ENCODE measurements at regions not wholly inside any gene's neighbourhood (a gene's known extent, or its start where the extent isn't known, plus 50 kb on each side); places are given as distances from the start of the nearest gene placed in this dataset.

DNA sequence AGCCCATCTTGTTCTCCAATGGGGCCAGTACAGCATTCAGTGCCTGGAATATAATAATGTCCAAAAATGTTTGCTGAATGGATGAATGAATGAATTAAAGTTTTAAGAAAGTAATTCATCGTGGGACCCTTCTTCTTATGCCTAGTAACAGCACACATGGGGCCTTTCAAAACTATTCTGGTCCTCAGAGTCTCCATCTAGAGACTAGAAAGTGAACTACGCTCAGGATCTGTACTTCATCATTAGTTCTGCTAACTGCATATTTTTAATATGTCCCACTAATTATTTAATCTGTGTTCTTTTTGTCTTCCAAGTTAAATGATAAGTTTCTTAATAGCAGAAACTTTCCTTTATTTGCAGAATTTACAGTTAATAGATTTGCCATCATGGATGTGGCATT lies 172.5 kb downstream of the SMAD2 start:
- no peak for DNase-seq (ENCODE audit: low read depth)

DNA sequence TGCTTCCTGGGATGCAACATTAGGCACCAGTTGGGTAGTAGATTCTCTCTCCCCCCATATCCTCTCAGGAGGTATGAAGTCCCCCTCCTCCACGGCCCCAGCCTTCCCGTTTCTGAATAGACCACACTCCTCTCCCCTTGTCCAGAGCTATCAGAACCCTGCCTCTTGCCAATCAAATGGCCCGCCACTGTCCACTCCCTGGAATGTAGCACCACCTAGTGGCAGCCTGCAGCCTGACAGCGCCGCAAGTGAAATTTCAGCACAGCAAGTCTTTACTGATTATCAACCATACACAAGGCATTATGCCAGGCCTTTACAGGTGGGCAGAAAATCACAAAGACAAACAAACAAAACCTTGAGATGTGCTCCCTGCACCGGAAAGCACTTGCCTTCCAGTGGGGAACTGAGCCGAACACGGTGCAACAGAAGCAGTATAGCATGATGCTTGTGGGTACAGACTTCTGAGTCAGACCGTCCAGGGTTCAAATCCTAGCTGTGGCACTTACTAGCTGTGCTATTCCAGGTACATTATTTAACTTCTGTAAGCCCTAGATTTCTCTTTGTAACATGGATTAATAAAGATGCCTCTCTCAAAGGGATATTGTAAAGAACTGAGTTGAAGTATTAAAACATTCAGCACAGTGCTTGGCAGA lies 174.0 kb downstream of the SMAD2 start:
- DNase-seq (ENCODE audit: low read depth), result peak; percentile 19

DNA sequence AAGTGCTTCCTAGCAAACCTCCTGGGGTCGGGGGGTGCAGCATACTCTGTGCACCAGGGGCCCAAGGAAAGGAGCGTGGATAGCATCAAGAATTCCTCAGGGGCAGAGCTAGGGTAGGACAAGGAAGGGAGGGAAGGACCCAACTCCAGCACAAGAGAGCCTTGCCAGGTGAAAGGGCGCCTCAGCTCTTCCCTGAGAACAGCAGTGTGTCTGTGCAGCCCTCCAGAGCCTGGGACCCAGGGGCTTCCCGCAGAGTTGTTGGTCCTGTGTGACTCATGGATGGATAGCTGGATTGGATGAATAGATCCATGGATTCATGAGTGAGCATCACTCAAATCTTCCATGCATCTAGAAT lies 175.4 kb downstream of the SMAD2 start:
- DNase-seq (ENCODE audit: low read depth), result no peak

DNA sequence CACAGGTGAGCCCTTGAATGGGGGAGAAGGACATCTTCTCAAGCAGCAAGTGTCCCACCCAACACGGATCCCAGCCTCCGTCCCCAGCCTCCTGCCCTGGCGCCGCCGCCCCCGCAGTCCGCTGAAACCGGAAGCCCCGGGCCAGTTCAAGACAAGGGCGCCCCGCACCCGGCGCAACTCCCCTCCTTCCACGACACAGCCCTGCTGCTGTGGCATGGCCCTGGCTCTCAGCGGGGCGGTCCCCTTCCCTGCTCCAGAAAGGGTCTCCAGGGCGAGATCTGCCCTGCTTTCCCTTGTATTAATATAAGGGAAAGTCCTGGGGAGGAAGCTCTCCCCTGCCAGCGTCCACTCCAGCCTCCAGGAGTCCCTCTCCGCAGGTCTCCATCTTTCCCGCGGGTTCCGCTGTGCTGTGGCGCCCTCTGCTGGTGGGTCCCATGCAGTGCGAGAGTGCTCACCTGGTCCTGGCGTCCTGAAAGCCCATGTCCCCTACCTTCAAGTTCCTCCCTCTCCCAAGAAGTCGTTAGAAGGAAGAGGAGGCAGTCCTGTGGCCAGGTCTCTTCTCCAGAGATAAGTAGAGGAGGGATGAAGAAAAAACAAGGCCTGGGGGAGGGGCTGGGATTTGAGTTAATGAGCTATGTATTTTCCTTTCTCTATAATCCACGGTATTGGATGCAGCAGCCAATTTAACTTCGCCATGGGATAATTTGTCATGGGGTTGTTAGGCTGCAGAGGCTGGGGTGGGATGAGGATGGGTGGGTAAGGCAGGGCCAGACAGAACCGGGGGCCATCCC lies 176.0 kb downstream of the SMAD2 start:
- peak; percentile 26 for DNase-seq (ENCODE audit: low read depth)

DNA sequence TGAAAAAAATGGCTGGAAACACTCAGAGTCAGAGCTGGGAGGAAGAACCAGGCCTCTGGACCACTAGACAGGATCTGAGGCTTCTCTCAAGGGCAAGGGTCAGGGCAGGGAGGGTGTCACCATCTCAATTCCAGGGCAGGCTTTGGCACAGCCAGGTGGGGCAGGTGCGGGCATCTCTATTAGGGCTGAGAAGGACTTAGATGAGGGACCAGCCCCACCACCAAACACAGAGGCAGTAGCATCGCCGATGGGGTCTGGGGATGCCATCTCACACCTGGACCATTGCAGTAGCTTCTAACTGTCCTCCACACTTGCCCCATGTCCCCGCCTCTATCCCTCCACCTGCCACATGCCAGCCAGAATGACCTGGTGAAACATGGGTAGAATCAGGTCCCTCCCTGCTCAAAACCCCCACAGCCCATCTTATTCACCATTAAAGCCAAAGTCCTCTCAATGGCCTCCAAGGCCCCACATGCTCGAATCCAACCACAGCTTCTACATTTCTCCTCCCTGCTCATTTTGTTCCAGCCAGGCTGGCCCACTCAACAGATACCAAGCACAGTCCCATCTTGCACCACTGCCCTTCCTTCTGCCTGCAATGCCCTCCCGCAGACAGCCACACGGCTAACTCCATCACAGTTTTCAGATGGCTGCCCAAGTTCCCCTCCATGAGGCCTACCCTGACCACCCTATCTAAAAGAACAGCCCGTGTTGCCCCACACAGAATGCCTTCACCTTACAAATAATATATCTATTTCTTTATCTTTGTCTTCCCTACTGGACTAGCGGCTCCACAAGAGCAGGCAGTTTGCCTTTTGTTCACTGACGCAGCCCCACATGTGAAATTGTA lies 177.4 kb downstream of the SMAD2 start:
- DNase-seq (ENCODE audit: low read depth), result no peak

DNA sequence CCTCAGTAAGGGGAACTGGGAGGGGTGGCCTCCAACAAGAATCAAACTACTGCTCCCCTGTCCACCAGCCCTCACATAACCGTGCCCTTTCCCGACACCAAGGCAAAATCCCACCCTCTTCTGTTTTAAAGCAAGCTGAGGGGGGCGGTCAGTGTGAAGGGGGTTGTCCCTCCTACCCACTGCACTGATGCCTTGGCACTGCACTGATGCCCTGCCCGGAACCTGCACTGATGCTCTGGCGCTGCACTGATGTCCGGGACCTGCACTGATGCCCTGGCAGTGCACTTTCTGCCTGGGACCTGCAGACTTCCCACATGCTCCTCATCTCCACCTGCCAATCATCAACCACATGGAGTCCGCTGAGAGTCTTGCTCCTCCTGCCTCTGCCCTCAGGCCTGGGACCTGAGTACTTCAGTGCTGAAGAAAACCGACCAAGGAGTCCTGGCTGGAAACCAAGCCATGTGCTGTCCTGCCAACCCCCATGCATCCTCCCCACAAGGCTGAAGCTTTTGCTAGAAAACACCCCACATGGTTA lies 179.5 kb downstream of the SMAD2 start:
- DNase-seq (ENCODE audit: low read depth), result no peak

DNA sequence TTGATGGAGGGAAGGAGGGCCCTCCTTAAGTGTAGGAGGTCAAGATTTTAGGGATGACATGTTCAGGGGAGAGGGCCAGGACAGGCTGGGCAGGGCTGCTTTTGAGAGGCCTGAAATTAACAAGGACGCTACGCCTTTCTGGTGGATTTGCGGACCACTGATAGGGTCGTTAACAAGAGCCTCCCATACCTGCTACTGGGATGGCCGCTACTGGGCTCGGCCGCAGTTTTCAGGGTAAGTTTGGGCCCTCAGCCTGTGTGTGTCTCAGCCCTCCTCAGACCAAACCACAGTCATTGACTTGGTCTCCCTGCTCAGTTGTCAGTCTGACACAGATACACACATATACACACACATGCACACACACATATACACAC lies 180.9 kb downstream of the SMAD2 start:
- no peak for DNase-seq (ENCODE audit: low read depth)

DNA sequence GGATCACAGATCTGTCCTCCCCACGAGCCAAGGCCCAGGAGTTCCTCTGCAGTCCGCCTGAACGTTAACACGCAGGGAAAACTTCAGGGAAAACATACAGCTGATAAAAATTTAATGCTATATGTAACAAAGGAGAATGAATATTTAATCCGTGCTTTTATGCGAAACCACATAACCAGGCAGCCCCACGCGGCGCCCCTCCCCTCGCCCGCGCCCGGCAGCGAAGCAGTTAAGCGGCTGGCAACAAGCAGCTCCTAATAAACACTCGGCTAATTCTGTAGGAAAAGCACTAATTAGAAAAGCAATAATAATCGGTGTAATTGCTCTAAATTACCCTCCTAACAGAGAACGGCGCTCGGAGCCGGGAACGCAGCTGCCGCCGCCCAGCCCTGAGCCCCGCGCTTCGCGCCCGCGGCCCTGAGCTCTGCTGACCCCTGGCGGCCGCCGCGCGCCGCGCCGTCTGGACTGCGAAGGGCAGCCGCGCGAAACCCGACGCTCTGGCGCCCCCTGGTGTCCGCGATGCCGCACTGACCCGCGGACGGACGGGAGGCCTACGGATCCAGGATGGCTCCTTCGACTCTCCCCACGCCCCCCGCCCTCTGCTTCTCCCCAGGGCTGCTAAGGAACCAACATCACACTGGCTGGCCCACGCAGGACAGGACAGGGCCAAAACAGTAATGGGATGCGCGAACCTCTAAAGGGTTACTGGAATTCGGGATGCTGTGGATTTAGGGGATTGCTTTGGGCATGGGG lies 181.4 kb downstream of the SMAD2 start:
- DNase-seq (ENCODE audit: low read depth), result peak; percentile 75

- DNase-seq (ENCODE audit: low read depth), result no peak
These were observed 182.2 kb downstream of the SMAD2 start for GRCh38 chr18:47748093-47748796.

- no peak for DNase-seq (ENCODE audit: low read depth)
These were observed 183.1 kb downstream of the SMAD2 start for GRCh38 chr18:47747260-47747795.

DNA sequence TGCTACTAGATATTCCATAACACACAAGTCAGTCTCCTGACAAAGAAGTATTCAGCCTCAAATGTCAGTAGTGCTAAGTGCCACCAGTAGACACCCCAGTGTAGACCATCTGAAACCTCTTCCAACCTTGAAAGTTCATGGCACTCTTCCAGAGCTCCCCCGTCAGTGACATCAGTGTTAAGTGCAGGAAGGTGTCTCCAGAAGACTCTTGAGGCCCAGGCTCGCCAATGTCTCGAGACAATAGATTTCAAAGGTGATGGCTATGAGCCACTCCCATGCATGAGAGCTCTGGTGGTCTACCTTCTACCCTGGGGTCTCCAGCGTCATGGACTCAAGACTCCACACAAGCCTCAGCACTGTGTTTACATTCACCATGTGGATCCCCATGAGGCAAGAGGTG lies 183.8 kb downstream of the SMAD2 start:
- DNase-seq (ENCODE audit: low read depth), result no peak

- no peak for DNase-seq (ENCODE audit: low read depth)
These were observed 185.2 kb downstream of the SMAD2 start for GRCh38 chr18:47745227-47745626.

DNA sequence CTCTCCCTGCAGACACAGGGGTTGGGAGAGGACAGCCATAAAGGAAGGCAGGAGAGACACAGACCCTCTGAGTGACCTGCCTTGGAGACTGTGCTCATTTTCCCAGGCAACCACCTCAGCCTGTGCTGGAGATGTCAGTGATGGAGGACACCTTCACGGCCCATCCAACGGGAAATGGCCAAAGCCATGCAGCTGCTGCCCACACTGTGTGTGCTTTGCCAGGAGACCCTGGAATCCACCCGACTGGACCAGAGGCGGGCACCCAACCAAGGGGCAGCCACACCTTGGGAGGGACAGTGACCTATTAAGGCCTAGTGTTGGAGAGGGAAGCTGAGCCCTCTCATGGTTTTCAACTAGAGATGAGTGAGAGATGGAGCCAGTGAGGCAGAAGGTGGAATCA lies 192.5 kb downstream of the SMAD2 start:
- no peak for DNase-seq (ENCODE audit: low read depth)

DNA sequence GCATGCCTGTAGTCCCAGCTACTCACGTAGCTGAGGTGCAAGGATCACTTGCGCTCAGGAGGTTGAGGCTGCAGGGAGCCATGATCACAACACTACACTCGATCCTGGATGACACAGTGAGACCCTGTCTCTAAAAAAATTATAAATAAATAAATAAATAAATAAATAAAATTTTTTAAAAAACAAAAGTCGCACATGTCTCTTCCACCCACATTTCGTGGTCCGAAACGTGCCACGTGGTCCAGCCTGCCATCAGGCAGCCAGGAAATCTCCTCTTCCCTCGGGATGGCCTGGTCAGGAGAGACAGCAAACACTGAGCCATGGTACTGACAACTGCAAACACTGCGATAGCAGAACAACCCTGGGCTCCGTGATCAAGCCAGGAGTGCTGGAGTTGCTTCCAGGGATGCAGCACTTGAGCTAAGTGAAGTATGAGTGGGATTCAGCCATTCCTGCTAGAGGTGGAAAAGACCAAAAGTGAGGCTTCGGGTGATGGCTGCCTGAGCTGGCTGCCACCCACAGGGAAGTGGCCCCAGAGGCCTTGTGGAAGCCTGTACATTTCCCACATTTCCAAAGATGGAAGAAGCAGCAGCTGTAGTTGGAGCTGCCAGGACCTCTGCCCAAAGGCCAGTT lies 193.1 kb downstream of the SMAD2 start:
- DNase-seq (ENCODE audit: low read depth), result no peak

DNA sequence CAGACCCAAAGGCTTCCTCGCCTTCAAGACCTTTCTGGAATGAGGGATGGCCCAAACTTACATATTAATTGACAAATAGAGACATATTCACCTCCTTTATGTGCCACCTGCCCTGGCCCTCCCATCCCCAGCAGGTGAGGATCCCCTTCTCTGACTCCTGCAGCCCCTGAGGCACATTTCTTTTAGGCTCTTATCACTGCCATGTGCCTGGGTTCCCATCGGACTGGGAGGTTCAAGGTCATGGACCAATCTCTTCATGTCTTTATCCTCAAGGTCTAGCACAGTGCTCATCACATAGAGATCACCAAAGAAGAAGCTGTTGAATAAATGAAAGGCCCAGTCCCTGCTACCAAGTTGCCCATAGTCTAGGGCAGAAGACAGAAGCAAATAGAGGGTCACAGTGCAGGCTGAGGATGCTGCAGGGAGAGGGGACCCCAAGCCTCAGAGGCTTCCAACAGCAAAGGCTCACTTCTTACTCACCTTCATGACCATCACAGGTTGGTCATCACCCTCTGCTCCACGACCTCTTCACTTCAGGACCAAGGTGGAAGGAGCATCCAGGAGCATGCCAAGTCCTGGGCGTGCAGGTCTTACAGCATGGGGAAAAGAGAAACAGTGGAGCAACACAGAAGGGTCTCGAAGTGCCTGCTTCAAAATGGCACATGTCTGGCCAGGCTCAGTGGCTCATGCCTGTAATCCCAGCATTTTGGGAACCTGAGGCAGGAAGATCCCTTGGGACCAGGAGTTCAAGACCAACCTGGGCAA lies 193.9 kb downstream of the SMAD2 start:
- no peak for DNase-seq (ENCODE audit: low read depth)

DNA sequence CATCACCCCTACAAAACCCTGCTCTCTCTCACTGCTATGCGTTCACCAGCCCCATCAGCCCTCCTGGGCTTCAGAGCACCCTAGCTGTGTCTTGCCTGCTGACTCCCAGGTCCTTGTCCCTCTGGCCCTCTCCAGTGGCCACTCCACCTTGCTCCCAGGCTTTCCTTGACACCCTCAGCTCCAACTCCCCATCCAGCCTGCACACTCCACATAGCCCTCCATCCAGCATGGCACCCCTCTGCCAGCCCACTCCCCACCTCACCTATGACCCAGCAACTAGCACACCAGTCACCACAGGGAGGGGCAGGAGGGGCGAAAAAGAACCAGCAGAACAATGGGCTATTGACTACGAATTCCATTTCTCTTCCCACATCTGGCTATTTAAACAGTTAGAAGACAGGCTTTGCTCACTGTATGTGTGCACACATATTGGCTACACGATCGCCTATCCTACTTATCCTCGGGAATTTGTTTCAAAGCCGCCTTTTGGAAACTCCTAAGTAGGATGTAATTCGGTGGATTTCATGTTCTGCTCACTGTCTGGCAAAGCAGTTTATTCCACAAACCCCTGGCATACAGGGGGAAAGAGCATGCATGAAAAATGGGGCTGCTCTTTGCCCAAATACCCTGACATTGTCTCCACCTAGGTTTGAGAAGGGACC lies 195.3 kb downstream of the SMAD2 start:
- no peak for DNase-seq (ENCODE audit: low read depth)

DNA sequence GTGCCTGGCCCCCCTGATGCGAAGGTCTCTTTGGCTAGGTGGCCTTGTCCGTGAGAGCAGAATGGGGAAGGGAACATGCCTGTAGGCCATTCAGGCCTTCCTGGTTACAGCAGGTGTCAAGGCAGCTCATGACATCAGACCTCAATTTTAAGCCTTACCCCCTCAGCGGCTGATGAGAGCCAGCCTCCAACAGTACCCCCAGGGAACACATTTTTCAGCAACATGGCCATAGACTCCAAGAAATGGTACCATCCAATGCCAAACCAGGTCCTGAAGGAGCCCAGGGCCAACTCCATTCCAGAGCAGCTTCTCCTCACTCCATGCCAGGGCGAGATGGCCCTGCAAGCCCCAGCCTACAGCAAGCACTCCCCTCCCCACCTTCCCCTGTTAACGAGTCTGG lies 199.2 kb downstream of the SMAD2 start:
- no peak for DNase-seq (ENCODE audit: low read depth)

- DNase-seq (ENCODE audit: low read depth), result no peak
These were observed 199.7 kb downstream of the SMAD2 start for GRCh38 chr18:47730795-47731194.

DNA sequence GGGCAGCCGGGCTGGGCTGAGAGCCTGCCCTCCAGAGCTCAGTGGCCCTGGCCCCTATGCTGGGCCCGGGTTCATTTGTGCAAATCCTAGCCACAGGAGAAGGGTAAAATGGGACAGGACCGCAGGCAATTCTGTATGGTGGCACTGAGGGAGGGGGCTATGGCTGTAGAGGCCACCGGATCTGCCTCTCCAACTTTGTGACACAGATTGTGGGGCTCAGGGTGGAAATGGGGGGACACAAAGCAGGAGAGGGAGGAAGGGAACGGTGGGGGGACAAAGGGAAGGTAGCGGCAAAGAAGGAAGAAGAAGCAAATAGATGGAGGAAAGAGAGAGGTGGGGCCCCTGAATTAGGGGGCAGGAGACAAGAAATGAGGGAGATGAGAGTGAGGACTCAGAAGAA lies 201.1 kb downstream of the SMAD2 start:
- DNase-seq (ENCODE audit: low read depth), result no peak
